Fibroblast of the aortic adventitia (primary cell): ENCODE measurements at regions not wholly inside any gene's neighbourhood (a gene's known extent, or its start where the extent isn't known, plus 50 kb on each side); places are given as distances from the start of the nearest gene placed in this dataset.

Source experiments
- DNase-seq: peaks from one replicate; pipeline ENCODE4 v3.0.0-alpha.2; 2010; ENCODE audit warnings: low read depth
- H3K4me3 ChIP-seq: 2 replicates; pipeline ENCODE4 v1.5.1; 2011; ENCODE audit warnings: low read depth, mild to moderate bottlenecking, control low read depth, low read length, moderate library complexity
- CTCF ChIP-seq: IDR thresholded peaks from 2 replicates; pipeline ENCODE4 v1.5.1; 2011; ENCODE audit warnings: mild to moderate bottlenecking, low read length, control low read depth, inconsistent platforms; ENCODE audit not compliant: insufficient read depth

GRCh38 chr15:85314633-85315032, 65.8 kb upstream of the AKAP13 start:
- no peak for DNase-seq
- no peak overlapping the region for H3K4me3 ChIP-seq
- no peak for TF ChIP-seq CTCF

GRCh38 chr15:85316244-85316934, 64.0 kb upstream of the AKAP13 start:
- DNase-seq: no peak
- TF ChIP-seq CTCF: no peak
- no peak overlapping the region for H3K4me3 ChIP-seq

- H3K4me3 ChIP-seq: no peak overlapping the region
- TF ChIP-seq CTCF: peak; percentile 42
- DNase-seq: peak; percentile 79
These were observed 62.2 kb upstream of the AKAP13 start for GRCh38 chr15:85318048-85318731.

GRCh38 chr15:85318732-85319076, 61.7 kb upstream of the AKAP13 start:
- TF ChIP-seq CTCF: no peak

GRCh38 chr15:85324202-85324601, 56.2 kb upstream of the AKAP13 start:
- no peak for TF ChIP-seq CTCF
- no peak for DNase-seq
- H3K4me3 ChIP-seq: no peak overlapping the region

More at GRCh38 chr15:85318732-85319076, 61.7 kb upstream of the AKAP13 start:
- no peak overlapping the region for H3K4me3 ChIP-seq
- no peak for DNase-seq

- TF ChIP-seq CTCF: no peak
- no peak for DNase-seq
- H3K4me3 ChIP-seq: no peak overlapping the region
These were observed 54.6 kb upstream of the AKAP13 start for GRCh38 chr15:85325834-85326233.
